GM21528 (cell line): ENCODE measurements at regions not wholly inside any gene's neighbourhood (a gene's known extent, or its start where the extent isn't known, plus 50 kb on each side); places are given as distances from the start of the nearest gene placed in this dataset.
"Not testable (repeated sequence)": the region's sequence is repeated elsewhere in the genome, so short reads cannot be mapped to it uniquely, and the experiment has no call there.

Experiments
- ATAC-seq: cut with Tn5 transposase; IDR thresholded peaks from one replicate; pipeline ENCODE4 v1.9.1; 2021; ENCODE audit warnings: mild to moderate bottlenecking, moderate library complexity; ENCODE audit not compliant: unreplicated experiment, low FRiP score

DNA sequence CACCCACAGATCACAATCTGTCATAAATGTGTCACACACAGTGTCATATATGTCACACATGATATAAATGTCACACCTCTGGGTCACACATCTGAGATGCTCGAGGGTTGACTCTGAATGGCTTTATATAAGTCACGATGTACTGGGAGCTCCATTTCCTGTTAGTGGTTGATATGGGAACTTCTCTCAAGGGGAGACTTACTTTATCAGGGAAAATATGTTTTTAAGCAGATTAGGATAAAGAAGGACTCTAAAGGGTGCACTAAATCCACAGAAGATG lies 83.9 kb upstream of the MEF2A start:
- ATAC-seq = no peak

DNA sequence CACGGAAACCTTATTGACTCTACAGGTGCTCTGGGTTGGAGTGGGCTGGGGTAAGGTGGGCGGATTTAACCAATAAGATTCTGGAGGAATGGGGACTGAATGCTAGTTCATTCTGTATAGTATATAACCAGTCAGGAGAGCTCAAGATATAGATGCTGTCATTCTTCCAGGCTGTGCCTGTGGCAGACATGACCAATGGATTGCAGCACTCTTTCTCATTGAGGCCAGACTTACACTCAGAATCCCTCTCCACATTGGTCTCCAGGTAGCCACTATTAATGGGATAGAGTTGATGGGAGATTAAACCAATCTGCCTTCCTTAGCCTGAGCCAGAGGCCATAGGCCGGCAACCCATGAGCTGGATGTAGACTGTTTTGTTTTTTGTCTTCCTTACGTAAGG lies 82.8 kb upstream of the MEF2A start:
- no peak for ATAC-seq

DNA sequence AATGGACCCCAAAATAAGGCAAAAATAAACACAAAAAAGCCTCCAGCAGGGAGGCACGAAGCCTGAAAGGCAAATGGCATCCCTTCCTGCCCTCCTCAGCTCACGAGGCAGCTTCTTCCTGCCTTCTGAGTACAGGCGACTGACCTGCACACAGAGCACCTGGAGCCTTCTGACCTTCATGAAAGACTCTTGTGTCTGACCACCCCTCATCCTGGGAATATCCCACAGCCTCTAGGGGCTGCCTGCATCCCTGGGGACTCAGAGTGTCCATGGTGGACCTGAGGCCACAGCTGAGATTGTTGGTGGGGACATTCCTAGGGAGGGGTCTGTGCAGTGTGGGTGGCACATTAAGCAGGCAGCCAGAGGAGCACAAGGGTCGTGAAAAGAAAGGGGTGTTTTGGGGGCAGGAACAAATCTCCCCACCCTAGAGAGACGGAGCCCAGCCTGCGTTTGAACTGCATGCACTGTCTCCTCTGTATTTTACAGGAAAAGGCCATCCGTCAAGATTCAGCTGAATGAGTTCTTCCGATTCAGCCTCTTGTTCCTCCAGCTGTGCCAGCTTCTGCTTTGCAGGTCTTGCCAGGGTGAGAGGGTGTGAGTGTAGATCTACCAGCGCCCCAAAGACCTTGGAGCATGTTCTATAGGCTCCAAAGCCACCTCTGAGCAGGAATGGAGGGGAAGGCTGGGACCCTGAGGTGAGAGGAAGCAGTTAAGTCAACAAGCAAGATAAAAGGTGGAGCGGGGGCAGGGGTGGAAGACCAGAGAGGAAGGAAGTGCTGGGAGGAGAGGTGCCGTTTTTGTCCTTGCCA lies 80.4 kb upstream of the MEF2A start:
- ATAC-seq = no peak

DNA sequence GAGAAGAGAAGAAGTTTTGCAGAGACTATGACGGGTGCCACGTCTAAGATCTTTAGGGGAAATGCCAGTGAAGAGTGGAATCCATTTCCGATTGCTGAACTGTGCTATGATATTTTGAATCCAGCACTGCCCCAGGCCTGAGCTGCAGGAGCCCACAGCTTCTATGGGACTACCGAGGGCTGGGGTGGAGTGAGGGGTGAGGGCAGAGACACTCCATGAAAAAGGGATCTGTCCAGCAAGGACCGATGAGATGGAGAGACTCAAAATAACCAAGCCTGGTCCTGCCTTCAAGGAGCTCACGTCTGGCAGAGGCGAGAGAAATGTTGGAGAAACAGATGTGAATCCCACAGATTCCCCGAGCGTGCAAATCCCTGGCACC lies 79.8 kb upstream of the MEF2A start:
- no peak for ATAC-seq

DNA sequence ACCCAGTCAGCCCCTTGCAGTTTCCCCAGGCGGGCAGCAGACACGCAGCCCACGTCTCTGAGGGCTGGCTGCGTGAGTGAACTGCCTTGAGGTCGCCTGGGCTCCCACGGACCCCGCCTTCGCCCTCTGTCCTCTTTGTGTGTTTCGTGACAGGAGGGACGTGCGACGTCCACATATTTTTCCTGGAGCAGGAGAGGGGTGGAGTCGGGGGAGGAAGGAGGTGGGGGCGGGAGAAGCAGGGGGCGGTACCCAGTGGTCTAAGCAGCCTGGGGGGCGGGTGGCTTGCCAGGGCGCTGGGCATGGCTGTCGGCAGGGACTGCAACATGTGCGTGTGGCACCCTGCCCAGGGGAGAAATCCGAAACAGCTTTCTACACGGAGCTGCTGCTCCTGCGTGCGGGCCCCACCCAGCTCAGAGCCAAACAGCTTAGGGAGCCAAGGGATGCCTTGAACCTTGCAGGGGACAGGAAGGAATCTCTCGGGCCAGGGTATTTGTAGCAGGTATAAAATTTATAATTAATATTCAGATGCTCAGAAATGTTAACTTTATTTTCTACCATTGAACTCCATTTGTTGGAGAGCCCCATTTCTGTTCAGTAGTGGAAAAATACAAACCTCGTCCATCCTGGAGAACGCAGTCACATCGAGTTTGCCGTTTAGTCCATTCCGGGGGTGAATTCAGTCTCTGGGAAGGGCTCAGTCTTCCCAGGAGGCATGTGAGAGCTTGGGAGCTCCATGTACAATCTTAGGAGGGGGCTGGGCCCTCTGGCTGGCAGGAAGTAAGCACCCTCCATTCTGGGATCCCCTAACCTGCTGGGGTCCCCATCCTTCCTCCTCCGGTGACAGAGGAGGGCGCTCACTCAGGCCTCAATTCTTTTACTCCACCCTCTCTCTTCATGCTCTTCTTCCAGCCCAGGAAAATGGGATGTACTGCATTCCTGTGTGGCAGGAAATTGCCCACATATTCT lies 79.1 kb upstream of the MEF2A start:
- no peak for ATAC-seq

DNA sequence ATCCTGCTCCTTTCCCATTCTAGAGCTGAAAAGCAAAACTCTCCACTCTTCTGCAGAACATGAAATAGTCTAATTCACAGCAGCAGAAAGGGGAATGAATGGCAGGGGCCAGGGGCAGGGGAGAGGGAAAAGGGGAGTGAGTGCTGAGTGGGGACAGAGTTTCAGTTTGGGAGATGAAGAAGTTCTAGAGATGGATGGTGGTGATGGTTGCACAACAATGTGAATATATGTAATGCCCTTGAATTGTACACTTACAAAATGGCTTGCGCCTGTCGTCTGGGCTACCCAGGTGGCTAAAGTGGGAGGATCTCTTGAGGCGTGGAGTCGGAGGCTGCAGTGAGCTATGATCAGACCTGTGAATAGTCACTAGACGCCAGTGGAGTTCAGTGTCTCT lies 78.5 kb upstream of the MEF2A start:
- ATAC-seq = no peak

DNA sequence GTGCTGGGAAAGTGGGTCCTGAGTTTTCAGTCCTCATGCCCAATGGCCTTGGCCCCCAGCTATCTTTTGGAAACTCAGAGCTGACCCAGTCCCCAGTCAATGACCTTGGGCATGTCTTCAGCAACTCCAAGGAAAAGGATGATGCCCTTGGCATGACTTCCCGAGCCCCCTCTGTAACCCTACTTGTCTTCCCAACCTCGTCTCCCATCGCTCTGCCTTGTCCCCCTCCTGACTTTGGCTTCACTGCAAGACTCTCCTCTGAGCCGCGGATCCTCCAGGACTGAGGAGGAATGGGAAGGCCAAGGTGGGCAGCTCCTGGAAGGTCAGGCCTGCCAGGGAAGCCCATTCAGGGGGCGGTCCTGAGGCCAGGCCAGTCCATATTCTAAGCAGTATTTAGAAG lies 73.5 kb upstream of the MEF2A start:
- ATAC-seq = no peak

DNA sequence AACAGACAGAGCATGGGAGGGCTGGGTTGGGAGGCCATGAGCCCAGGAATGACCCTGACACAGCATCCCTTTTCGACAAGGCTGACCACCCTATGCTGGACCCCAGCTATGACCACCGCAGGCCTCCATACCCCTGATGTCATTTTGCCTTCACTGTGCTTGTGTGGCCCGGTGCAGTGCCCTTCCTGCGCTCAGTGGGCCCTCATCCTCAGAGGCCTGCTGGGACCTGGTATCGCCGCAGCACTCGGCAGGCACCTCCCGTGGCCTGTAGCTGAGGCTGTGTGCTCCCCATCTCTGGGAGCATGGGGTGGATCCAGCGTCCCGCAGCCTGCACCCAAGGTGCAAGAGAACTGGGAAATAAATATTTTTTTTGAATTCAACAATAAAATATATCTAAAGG lies 73.1 kb upstream of the MEF2A start:
- ATAC-seq = no peak

DNA sequence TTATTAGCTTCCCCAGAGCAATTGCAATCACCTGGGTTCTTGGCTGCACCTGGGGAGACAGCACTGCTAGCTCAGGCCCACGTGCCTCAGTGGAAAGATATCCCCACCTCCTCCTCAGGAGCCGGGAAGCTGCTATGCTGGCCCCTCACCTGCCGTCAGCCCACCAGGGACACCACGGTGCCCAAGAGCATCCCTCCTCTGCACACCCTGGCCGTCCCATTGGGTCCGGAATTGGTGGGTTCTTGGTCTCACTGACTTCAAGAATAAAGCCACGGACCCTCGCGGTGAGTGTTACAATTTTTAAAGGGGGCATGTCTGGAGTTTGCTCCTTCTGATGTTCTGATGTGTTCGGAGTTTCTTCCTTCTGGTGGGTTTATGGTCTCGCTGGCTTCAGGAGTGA lies 72.3 kb upstream of the MEF2A start:
- ATAC-seq = no peak

DNA sequence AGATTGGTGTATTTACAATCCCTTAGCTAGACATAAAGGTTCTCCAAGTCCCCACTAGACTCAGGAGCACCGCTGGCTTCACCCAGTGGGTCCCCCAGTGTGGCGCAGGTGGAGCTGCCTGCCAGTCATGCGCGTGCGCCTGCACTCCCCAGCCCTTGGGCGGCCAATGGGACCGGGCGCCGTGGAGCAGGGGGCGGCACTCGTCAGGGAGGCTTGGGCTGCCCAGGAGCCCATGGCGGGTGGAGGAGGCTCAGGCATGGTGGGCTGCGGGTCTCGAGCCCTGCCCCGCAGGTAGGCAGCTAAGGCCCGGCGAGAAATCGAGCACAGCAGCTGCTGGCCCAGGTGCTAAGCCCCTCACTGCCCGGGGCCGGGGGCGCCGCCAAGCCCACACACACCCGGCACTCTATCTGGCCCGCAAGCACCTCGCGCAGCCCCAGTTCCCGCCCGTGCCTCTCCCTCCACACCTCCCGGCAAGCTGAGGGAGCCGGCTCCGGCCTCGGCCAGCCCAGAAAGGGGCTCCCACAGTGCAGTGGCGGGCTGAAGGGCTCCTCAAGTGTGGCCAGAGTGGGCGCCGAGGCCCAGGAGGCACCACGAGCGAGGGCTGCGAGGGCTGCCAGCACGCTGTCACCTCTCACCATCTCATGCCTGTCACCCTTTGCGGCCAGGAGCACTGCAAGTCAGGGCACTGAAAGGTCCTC lies 71.1 kb upstream of the MEF2A start:
- not testable (repeated sequence) for ATAC-seq

DNA sequence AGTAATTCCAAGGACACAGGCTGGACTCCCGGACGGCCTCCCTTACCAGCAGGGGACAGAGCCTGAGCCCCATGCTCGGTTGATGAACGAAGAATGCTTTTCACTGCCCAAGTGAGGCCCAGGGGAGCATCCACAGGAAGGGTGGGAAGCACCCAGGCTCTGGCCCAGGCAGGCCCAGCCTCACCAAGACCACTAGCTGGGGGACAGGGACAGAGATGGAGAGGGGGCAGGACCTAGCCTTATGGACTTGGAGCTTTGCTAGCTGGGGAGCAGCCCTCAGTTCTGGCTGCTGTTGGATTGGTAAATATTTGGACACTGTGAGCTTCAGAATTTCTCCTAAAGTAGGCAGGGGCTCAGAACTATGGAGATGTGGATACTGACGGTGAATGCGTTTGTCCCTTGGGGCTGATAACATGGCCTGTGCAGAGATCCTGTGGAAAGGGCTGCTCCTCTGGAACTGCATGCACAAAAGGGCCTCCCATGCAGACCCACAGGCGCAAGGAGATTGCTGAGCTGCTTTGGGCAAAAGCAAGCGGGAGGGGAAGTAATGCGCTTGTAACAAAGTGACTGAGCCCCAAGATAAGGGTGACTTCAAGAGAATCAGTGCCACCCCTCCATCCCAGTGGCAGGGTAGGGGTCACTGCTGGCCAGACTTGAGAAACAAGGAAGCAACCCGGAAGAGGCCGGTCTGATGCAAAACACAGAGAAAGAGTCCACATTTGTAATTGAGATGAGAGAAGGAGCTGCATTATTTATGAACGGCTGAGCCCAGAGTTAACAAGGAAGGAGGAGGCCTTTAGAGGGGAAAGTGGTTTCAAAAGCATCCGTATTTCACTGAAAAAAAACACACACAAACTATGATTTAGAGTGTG lies 70.1 kb upstream of the MEF2A start:
- no peak for ATAC-seq

DNA sequence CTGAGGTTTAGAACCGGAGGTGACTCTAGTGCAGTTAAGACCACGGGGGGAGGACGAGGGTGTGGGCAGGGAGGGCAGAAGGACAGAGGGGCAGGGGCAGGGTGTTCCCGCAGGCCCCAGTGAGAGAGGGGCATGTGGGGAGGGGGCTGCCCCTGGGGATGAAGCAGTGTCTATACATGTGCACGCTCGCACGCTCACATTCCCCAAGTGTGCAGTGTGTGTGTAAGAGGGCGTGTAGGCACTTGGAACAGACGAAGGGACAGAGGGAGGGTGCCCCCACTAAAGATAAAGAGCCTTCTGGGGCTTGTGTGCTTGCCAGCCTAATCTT lies 69.5 kb upstream of the MEF2A start:
- ATAC-seq = no peak

DNA sequence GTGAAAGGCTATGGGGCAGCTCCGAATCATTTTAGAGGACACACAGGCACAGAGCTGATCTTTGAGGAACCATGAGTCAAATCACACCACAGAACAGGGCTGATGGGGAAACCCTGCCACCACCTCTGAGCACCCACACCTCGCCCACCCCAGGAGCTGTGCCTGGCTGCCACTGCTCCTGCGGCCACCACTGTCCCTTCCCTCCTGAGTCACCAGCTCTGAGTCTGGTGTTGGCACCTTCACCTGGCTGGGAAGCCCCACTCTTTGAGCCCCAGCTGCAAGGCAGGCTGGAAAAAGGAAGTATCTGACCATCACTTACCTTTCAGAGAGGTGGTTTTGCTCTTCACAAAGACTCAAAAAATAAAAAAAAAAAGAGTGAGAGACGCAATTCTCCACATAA lies 63.6 kb upstream of the MEF2A start:
- peak; percentile 49 for ATAC-seq

DNA sequence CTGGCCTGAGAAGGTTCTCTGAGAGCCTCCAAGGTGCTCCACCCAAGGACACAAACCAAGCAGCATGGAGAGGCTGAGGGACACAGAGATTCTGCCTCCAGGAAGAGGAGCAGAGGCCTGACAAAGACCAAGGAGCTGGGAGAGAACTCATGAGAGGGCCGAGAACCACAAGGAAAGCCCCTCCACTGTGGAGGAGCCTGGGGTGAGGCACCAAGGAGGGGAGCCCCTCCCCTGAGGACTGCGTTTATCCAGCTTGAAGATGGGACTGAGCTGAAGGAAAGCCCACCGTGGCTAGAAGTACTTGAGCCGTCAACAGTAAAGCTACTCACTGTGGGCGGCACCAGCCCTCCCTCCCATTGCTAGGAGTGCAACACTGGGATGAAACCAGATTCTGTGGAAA lies 63.1 kb upstream of the MEF2A start:
- peak; percentile 14 for ATAC-seq

DNA sequence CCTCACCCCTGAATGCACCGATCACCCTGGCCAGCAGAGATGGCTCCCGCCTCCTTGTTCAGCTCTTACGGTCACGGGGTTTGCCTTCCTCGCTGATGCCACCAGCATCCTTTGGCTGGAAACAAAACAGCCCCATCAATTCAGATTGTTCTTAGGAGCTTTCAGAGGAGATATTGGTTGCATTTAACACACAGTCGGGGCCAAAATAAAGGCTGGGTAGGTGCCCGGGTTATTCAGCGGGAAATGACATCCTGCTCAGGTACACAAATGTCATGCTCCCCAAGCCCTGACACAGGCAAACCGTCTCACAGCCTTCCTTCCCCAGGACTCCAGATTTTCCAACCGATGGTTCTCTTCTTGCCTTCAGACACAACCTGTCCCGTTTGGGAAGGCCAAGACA lies 62.4 kb upstream of the MEF2A start:
- no peak for ATAC-seq

DNA sequence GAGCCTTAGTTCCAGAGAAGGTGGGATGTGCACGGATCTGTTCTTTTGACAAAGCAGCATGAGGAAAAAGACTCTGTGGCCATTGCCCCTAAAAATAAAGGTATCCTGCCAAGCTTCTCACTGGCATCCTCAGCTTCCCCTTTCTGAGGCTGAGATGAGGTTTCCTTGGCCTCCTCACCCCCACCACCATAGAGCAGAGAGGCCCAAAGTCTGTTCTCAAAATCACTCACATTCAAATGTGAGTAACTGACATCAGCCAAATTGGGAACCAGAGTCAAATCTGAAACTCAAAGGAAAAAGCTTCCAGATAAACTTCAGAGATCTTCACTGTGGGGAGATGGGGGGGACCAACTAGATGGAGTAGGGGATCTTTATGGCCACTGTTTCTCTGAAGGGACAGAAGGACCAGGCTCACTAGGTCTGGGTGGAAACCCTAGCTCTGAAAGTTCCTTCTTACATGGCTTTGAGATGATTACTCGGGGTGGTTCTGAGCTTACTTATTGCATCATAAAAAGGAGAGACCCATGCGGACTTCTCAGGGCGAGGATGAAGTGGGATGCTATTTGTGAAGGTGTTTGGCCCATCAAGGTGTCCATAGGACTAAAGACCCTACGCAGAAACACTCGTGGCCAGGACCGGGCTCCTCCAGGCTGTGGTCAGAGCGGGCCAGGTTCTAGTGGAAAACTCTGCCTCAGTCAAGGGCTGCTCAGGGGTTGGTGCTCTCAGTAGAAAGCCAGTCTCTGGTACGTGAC lies 61.5 kb upstream of the MEF2A start:
- ATAC-seq = peak; percentile 35

DNA sequence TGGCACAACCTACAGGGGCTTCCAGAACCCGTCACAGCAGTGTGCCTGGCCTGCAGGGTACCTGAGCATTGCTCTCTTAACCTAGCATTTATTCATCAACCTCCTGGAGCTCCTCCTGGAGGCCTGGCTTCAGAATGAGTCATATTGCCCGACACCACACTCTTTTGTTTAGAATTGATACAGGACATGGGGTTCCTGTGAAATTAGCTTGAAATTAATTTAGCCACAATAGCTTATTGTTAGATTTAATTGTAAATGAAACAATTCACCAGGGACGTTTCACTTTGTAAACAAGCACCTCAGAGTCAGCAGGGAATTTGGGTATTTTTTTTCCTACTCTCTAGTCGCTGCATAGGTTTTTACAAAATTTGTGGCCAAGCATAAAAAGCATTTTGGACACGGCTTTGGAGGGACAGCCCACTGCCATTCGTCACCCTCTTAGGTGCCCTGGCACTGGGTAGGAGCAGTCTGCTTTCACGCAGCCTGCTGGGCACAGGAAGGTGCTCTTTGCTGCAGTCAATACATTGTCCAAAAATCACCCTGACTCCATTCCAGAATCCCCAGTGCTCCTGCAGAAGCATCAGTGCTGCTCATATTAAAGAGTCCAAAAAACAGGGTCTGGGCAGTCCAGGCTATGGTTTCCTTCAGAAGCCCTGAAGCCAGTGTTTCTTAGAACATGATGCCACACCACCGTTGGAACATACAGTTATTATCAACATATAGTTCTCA lies 60.8 kb upstream of the MEF2A start:
- peak; percentile 46 for ATAC-seq

DNA sequence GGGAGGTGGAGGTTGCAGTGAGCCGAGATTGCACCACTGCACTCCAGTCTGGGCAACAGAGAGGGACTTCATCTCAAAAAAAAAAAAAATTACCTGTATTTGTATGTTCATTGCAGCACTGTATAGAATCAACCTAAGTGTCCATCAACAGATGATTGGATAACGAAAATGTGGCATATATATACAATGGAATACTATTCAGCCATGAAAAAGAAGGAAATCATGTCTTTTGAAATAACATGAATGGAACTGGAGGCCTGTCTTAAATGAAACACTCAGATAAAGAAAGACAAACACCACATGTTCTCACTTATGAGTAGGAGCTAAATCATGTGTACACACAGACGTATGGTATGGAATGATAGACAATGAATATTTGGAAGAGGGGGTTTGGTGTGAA lies 59.4 kb upstream of the MEF2A start:
- ATAC-seq = no peak

DNA sequence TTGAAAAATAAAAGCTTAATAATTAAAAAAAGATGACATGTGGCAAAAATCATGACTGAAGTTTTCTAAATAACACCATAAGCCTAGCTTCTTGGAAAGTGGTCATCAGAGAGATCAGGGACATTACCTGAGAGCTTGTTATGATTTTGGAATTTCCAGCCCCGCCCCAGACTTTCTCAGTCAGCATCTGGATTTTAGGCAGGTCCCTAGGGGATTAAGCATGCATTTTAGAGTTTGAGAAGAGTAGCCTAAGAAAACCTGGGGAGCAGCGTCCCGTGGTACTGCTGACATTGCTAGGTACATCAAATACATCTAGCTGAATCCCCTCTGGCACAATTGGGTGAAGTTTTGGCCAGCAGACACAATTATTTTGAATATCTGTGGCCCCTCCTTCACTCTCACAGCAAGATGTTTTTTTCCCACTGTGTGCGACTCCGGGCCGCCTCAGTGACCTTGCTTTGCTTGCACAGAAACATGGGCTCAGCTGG lies 58.7 kb upstream of the MEF2A start:
- no peak for ATAC-seq
